MM.1S (cell line): ENCODE measurements at regions not wholly inside any gene's neighbourhood (a gene's known extent, or its start where the extent isn't known, plus 50 kb on each side); places are given as distances from the start of the nearest gene placed in this dataset.

Source experiments
- EZH2 ChIP-seq: fragments of 300-600 bp; sonication (generic); optimal IDR thresholded peaks from 2 replicates; pipeline ENCODE3; 2017; ENCODE audit warnings: low read depth, mild to moderate bottlenecking, antibody characterized with exemption, low read length, mixed read lengths
- TF ChIP-seq, protein P1 (sequence below): fragments of 300-600 bp; sonication (generic); IDR thresholded peaks from 2 replicates; pipeline ENCODE4 v1.5.1; 2016; ENCODE audit warnings: antibody characterized with exemption, low read length, mixed read lengths

DNA sequence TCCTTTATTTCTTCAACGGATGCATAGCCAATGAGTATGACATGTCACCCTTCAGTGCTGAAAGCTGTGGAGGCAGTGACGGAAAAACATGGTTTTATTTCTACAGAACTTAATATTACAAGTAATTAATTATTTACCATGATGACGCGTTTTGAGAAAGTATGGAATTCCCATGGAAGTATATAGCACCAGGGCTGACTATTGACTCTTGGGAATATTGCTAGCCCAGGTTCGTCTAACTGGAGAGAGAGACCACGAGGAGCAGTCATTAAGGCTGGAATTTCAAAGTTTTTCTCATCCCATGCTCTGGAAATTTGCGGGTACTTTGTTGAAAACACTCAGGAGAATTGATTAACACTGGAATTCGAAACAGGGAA lies 155.2 kb upstream of the PRSS16 start:
- TF ChIP-seq, protein P1, sequence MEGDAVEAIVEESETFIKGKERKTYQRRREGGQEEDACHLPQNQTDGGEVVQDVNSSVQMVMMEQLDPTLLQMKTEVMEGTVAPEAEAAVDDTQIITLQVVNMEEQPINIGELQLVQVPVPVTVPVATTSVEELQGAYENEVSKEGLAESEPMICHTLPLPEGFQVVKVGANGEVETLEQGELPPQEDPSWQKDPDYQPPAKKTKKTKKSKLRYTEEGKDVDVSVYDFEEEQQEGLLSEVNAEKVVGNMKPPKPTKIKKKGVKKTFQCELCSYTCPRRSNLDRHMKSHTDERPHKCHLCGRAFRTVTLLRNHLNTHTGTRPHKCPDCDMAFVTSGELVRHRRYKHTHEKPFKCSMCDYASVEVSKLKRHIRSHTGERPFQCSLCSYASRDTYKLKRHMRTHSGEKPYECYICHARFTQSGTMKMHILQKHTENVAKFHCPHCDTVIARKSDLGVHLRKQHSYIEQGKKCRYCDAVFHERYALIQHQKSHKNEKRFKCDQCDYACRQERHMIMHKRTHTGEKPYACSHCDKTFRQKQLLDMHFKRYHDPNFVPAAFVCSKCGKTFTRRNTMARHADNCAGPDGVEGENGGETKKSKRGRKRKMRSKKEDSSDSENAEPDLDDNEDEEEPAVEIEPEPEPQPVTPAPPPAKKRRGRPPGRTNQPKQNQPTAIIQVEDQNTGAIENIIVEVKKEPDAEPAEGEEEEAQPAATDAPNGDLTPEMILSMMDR: no peak
- no peak for TF ChIP-seq EZH2
